HepG2 (cell line): ENCODE measurements at regions not wholly inside any gene's neighbourhood (a gene's known extent, or its start where the extent isn't known, plus 50 kb on each side); places are given as distances from the start of the nearest gene placed in this dataset.

ENCODE experiments used
- CBX5 ChIP-seq: sonication (generic); formaldehyde crosslinking; IDR thresholded peaks from 2 replicates; pipeline ENCODE4 v1.4.0; 2020; ENCODE audit warnings: missing genetic modification reagents, borderline replicate concordance
- ELF3 ChIP-seq: IDR thresholded peaks from 2 replicates; pipeline ENCODE4 v1.6.1; 2016; ENCODE audit warnings: missing genetic modification reagents, missing compliant biosample characterization
- ELK4 ChIP-seq: sonication (generic); formaldehyde crosslinking; IDR thresholded peaks from 2 replicates; pipeline ENCODE4 v1.9.0; 2021; ENCODE audit warnings: missing genetic modification reagents, borderline replicate concordance
- FOXJ3 ChIP-seq: sonication (generic); formaldehyde crosslinking; IDR thresholded peaks from 2 replicates; pipeline ENCODE4 v1.4.0; 2020; ENCODE audit warnings: missing genetic modification reagents, mild to moderate bottlenecking, borderline replicate concordance
- HOXA7 ChIP-seq: sonication (generic); formaldehyde crosslinking; IDR thresholded peaks from 2 replicates; pipeline ENCODE4 v1.8.1; 2022; ENCODE audit warnings: mild to moderate bottlenecking, missing genetic modification reagents, moderate library complexity
- KDM5A ChIP-seq: fragments of 200-600 bp; sonication (generic); IDR thresholded peaks from 2 replicates; pipeline ENCODE4 v1.7.0; 2018; ENCODE audit warnings: antibody characterized with exemption, mild to moderate bottlenecking, low read length, borderline replicate concordance
- MYNN ChIP-seq: sonication (generic); formaldehyde crosslinking; IDR thresholded peaks from 2 replicates; pipeline ENCODE4 v1.4.0; 2020; ENCODE audit warnings: mild to moderate bottlenecking, low read depth, missing genetic modification reagents
- RFXAP ChIP-seq: sonication (generic); formaldehyde crosslinking; IDR thresholded peaks from 2 replicates; pipeline ENCODE4 v1.4.0; 2020; ENCODE audit warnings: missing genetic modification reagents, borderline replicate concordance
- SAP130 ChIP-seq: IDR thresholded peaks from 2 replicates; pipeline ENCODE4 v1.6.1; 2016; ENCODE audit warnings: low read depth
- SMARCE1 ChIP-seq: fragments of 450-650 bp; IDR thresholded peaks from 2 replicates; pipeline ENCODE4 v1.6.1; 2017; ENCODE audit warnings: borderline replicate concordance
- SP2 ChIP-seq: sonication (generic); formaldehyde crosslinking; IDR thresholded peaks from 2 replicates; pipeline ENCODE4 v1.5.1; 2020; ENCODE audit warnings: mild to moderate bottlenecking, missing genetic modification reagents
- TCF7L2 ChIP-seq: IDR thresholded peaks from 2 replicates; pipeline ENCODE4 v1.6.1; 2011; ENCODE audit warnings: mild to moderate bottlenecking, low read depth, low read length, moderate library complexity
- TEAD3 ChIP-seq: optimal IDR thresholded peaks from 2 replicates; pipeline ENCODE3; 2016; ENCODE audit warnings: borderline replicate concordance
- XRCC5 ChIP-seq: fragments of 200-400 bp; formaldehyde crosslinking; optimal IDR thresholded peaks from 2 replicates; pipeline ENCODE3; 2017; ENCODE audit warnings: mild to moderate bottlenecking, low read length
- ZNF30 ChIP-seq: sonication (generic); formaldehyde crosslinking; IDR thresholded peaks from 2 replicates; pipeline ENCODE4 v1.5.0; 2020; ENCODE audit warnings: mild to moderate bottlenecking, missing genetic modification reagents
- ZNF441 ChIP-seq: sonication (generic); formaldehyde crosslinking; IDR thresholded peaks from 2 replicates; pipeline ENCODE4 v1.7.0; 2021; ENCODE audit warnings: missing genetic modification reagents, borderline replicate concordance
- ZNF772 ChIP-seq: sonication (generic); formaldehyde crosslinking; IDR thresholded peaks from 2 replicates; pipeline ENCODE4 v1.5.0; 2020; ENCODE audit warnings: mild to moderate bottlenecking, missing genetic modification reagents
- ZSCAN29 ChIP-seq: sonication (generic); formaldehyde crosslinking; conservative IDR thresholded peaks from 2 replicates; pipeline ENCODE4 v1.4.0; 2020; ENCODE audit warnings: mild to moderate bottlenecking, missing genetic modification reagents
- TF ChIP-seq, protein P1 (sequence below): sonication (generic); formaldehyde crosslinking; IDR thresholded peaks from 2 replicates; pipeline ENCODE4 v1.4.0; 2020; ENCODE audit warnings: missing genetic modification reagents
- TF ChIP-seq, protein P2 (sequence below): sonication (generic); formaldehyde crosslinking; IDR thresholded peaks from 2 replicates; pipeline ENCODE4 v1.4.0; 2020; ENCODE audit warnings: missing genetic modification reagents
- TF ChIP-seq, protein P3 (sequence below): sonication (generic); formaldehyde crosslinking; conservative IDR thresholded peaks from 2 replicates; pipeline ENCODE4 v1.8.0; 2022; ENCODE audit warnings: low read depth, missing genetic modification reagents
- TF ChIP-seq, protein P4 (sequence below): sonication (generic); formaldehyde crosslinking; IDR thresholded peaks from 2 replicates; pipeline ENCODE4 v1.8.0; 2022; ENCODE audit warnings: missing genetic modification reagents, mild to moderate bottlenecking, borderline replicate concordance

DNA sequence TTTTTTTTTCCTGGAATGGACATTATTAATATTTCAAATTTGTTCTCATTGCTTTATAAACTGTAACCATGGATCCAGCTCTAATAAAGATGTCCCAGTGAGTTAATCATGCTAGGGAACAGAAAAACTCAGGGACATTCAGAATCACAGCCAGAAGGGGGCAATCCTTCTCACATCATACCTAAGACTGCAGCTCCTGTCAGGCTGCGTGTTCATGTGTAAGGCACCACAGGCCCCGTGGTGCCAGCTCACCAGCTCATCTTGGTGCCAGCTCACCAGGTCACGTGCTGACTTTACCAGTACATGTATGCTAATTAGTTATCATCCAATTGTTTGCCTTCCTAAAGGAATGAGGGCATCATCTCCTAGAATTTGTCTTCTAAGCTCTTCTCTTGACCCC lies 84.7 kb upstream of the NEDD4L start (continued):
- TF ChIP-seq ZNF30 (CRISPR knock-in tag) (no peak), ZNF441 (no peak), SAP130 (peak; percentile 42), ELK4 (CRISPR knock-in tag) (no peak), MYNN (CRISPR knock-in tag) (no peak), SMARCE1 (no peak), TCF7L2 (no peak), TEAD3 (CRISPR knock-in tag) (peak; percentile 52), ELF3 (CRISPR knock-in tag) (no peak), CBX5 (peak; percentile 43; the same call in 1 of the 2 replicates), XRCC5 (peak; percentile 39), FOXJ3 (CRISPR knock-in tag) (no peak), RFXAP (no peak), ZSCAN29 (CRISPR knock-in tag) (no peak), ZNF772 (no peak), KDM5A (no peak), HOXA7 (CRISPR knock-in tag) (no peak), SP2 (CRISPR knock-in tag) (no peak)
- TF ChIP-seq, protein P1, sequence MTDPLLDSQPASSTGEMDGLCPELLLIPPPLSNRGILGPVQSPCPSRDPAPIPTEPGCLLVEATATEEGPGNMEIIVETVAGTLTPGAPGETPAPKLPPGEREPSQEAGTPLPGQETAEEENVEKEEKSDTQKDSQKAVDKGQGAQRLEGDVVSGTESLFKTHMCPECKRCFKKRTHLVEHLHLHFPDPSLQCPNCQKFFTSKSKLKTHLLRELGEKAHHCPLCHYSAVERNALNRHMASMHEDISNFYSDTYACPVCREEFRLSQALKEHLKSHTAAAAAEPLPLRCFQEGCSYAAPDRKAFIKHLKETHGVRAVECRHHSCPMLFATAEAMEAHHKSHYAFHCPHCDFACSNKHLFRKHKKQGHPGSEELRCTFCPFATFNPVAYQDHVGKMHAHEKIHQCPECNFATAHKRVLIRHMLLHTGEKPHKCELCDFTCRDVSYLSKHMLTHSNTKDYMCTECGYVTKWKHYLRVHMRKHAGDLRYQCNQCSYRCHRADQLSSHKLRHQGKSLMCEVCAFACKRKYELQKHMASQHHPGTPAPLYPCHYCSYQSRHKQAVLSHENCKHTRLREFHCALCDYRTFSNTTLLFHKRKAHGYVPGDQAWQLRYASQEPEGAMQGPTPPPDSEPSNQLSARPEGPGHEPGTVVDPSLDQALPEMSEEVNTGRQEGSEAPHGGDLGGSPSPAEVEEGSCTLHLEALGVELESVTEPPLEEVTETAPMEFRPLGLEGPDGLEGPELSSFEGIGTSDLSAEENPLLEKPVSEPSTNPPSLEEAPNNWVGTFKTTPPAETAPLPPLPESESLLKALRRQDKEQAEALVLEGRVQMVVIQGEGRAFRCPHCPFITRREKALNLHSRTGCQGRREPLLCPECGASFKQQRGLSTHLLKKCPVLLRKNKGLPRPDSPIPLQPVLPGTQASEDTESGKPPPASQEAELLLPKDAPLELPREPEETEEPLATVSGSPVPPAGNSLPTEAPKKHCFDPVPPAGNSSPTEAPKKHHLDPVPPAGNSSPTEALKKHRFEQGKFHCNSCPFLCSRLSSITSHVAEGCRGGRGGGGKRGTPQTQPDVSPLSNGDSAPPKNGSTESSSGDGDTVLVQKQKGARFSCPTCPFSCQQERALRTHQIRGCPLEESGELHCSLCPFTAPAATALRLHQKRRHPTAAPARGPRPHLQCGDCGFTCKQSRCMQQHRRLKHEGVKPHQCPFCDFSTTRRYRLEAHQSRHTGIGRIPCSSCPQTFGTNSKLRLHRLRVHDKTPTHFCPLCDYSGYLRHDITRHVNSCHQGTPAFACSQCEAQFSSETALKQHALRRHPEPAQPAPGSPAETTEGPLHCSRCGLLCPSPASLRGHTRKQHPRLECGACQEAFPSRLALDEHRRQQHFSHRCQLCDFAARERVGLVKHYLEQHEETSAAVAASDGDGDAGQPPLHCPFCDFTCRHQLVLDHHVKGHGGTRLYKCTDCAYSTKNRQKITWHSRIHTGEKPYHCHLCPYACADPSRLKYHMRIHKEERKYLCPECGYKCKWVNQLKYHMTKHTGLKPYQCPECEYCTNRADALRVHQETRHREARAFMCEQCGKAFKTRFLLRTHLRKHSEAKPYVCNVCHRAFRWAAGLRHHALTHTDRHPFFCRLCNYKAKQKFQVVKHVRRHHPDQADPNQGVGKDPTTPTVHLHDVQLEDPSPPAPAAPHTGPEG (CRISPR knock-in tag), result no peak
- TF ChIP-seq, protein P2, sequence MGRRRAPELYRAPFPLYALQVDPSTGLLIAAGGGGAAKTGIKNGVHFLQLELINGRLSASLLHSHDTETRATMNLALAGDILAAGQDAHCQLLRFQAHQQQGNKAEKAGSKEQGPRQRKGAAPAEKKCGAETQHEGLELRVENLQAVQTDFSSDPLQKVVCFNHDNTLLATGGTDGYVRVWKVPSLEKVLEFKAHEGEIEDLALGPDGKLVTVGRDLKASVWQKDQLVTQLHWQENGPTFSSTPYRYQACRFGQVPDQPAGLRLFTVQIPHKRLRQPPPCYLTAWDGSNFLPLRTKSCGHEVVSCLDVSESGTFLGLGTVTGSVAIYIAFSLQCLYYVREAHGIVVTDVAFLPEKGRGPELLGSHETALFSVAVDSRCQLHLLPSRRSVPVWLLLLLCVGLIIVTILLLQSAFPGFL, result no peak
- TF ChIP-seq, protein P3, sequence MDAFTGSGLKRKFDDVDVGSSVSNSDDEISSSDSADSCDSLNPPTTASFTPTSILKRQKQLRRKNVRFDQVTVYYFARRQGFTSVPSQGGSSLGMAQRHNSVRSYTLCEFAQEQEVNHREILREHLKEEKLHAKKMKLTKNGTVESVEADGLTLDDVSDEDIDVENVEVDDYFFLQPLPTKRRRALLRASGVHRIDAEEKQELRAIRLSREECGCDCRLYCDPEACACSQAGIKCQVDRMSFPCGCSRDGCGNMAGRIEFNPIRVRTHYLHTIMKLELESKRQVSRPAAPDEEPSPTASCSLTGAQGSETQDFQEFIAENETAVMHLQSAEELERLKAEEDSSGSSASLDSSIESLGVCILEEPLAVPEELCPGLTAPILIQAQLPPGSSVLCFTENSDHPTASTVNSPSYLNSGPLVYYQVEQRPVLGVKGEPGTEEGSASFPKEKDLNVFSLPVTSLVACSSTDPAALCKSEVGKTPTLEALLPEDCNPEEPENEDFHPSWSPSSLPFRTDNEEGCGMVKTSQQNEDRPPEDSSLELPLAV (CRISPR knock-in tag), result no peak
- TF ChIP-seq, protein P4, sequence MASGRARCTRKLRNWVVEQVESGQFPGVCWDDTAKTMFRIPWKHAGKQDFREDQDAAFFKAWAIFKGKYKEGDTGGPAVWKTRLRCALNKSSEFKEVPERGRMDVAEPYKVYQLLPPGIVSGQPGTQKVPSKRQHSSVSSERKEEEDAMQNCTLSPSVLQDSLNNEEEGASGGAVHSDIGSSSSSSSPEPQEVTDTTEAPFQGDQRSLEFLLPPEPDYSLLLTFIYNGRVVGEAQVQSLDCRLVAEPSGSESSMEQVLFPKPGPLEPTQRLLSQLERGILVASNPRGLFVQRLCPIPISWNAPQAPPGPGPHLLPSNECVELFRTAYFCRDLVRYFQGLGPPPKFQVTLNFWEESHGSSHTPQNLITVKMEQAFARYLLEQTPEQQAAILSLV (CRISPR knock-in tag), result no peak
